PC-3 (cell line): ENCODE measurements at regions not wholly inside any gene's neighbourhood (a gene's known extent, or its start where the extent isn't known, plus 50 kb on each side); places are given as distances from the start of the nearest gene placed in this dataset.

Experiments used
- EZH2 ChIP-seq: fragments of 300-600 bp; sonication (generic); IDR thresholded peaks from one replicate; pipeline ENCODE4 v1.6.1; 2017; ENCODE audit warnings: antibody characterized with exemption, mild to moderate bottlenecking, low read length; ENCODE audit not compliant: unreplicated experiment
- TF ChIP-seq, protein P1 (sequence below): fragments of 300-600 bp; sonication (generic); conservative IDR thresholded peaks from 2 replicates; pipeline ENCODE4 v1.5.1; 2017; ENCODE audit warnings: antibody characterized with exemption, low read depth, mild to moderate bottlenecking, low read length

- TF ChIP-seq, protein P1, sequence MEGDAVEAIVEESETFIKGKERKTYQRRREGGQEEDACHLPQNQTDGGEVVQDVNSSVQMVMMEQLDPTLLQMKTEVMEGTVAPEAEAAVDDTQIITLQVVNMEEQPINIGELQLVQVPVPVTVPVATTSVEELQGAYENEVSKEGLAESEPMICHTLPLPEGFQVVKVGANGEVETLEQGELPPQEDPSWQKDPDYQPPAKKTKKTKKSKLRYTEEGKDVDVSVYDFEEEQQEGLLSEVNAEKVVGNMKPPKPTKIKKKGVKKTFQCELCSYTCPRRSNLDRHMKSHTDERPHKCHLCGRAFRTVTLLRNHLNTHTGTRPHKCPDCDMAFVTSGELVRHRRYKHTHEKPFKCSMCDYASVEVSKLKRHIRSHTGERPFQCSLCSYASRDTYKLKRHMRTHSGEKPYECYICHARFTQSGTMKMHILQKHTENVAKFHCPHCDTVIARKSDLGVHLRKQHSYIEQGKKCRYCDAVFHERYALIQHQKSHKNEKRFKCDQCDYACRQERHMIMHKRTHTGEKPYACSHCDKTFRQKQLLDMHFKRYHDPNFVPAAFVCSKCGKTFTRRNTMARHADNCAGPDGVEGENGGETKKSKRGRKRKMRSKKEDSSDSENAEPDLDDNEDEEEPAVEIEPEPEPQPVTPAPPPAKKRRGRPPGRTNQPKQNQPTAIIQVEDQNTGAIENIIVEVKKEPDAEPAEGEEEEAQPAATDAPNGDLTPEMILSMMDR, result no peak
- TF ChIP-seq EZH2, result no peak
Observed at GRCh38 chr5:159456722-159457465, 126.6 kb upstream of the IL12B start.
